Endothelial cell of umbilical vein (primary cell): ENCODE measurements at regions not wholly inside any gene's neighbourhood (a gene's known extent, or its start where the extent isn't known, plus 50 kb on each side); places are given as distances from the start of the nearest gene placed in this dataset.
A peak's percentile ranks its signal among the peaks of the same experiment; 100 is the strongest.

Source experiments
- BruUV-seq: library from RNA; stranded (reverse); fragments of 400-500 nt; replicated peaks from 2 replicates; lab custom pipeline; 2021; lab: Mats Ljungman, UMichigan
- CTCF ChIA-PET: fragments of 300-600, 350-600 bp; sonication (Branson Sonifier 250); formaldehyde crosslinking; loops from one replicate; lab custom pipeline; 2021; ENCODE audit warnings: antibody characterized with exemption, inconsistent platforms; lab: Charles Lee
- POLR2A ChIA-PET: fragments of 300-600, 350-600 bp; sonication (Branson Sonifier 250); formaldehyde crosslinking; loops from one replicate; lab custom pipeline; 2021; ENCODE audit warnings: antibody characterized with exemption, inconsistent platforms; lab: Charles Lee
- DNase-seq: peaks from one replicate; pipeline ENCODE4 v3.0.0-alpha.2; 2011; ENCODE audit warnings: low read depth, low spot score
- FAIRE-seq: peaks from 2 replicates; lab custom pipeline; 2011; peaks lifted over from hg19 to GRCh38; lab: Jason Lieb, UNC
- H2AFZ ChIP-seq: 2 replicates; pipeline ENCODE4 v1.6.0; 2012; ENCODE audit warnings: low read depth, low read length, control low read depth, inconsistent platforms
- H3K27ac ChIP-seq: 2 replicates; pipeline ENCODE4 v1.5.1; 2011; ENCODE audit warnings: low read depth, mild to moderate bottlenecking, control low read depth, low read length, moderate library complexity; ENCODE audit not compliant: insufficient read depth
- H3K27me3 ChIP-seq, 2 experiments: 2 replicates each; pipeline versions ENCODE4 v1.6.0 to v1.6.1; 2011; ENCODE audit warnings: low read length in 2 of 2, mixed read lengths in 1 of 2; ENCODE audit not compliant: control insufficient read depth in 2 of 2, insufficient read depth in 2 of 2
- H3K36me3 ChIP-seq, 2 experiments: 2 replicates in 1 of 2; 3 replicates in 1 of 2; pipeline ENCODE4 v1.5.1; 2011; ENCODE audit warnings: low read length in 2 of 2, mild to moderate bottlenecking in 1 of 2, moderate library complexity in 1 of 2; ENCODE audit not compliant: control insufficient read depth in 2 of 2, insufficient read depth in 2 of 2; ENCODE audit errors: extremely low read depth in 1 of 2
- H3K4me1 ChIP-seq: 3 replicates; pipeline ENCODE4 v1.5.1; 2011; ENCODE audit warnings: mild to moderate bottlenecking, low read length; ENCODE audit not compliant: control insufficient read depth, insufficient read depth; ENCODE audit errors: extremely low read depth
- H3K4me2 ChIP-seq: 2 replicates; pipeline ENCODE4 v1.6.1; 2011; ENCODE audit warnings: low read length, control low read depth, mixed read lengths; ENCODE audit not compliant: insufficient read depth
- H3K4me3 ChIP-seq, 3 experiments: fragments of 200-600 bp in 1 of 3; sonication (generic), shearing (Covaris generic) in 1 of 3; replicated peaks in 1 of 3; 2 replicates each; pipeline ENCODE4 v1.5.1; 2011 to 2016; ENCODE audit warnings: control low read depth in 3 of 3, low read length in 3 of 3, mild to moderate bottlenecking in 2 of 3, inconsistent platforms in 1 of 3, low read depth in 1 of 3, moderate library complexity in 1 of 3; ENCODE audit not compliant: insufficient read depth in 1 of 3
- H3K79me2 ChIP-seq: 2 replicates; pipeline ENCODE4 v1.6.0; 2012; ENCODE audit warnings: low read length, inconsistent platforms; ENCODE audit not compliant: control insufficient read depth, insufficient read depth
- H3K9ac ChIP-seq: replicated peaks from 2 replicates; pipeline ENCODE3; 2011; ENCODE audit warnings: low read length, control low read depth; ENCODE audit not compliant: insufficient read depth; ENCODE audit errors: extremely low read depth
- H3K9me1 ChIP-seq: replicated peaks from 3 replicates; pipeline ENCODE4 v1.6.0; 2011; ENCODE audit warnings: mild to moderate bottlenecking, low read length; ENCODE audit not compliant: control insufficient read depth, insufficient read depth; ENCODE audit errors: extremely low read depth
- H3K9me3 ChIP-seq: replicated peaks from 2 replicates; pipeline ENCODE4 v1.5.1; 2012; ENCODE audit warnings: low read length, inconsistent platforms; ENCODE audit not compliant: control insufficient read depth, insufficient read depth
- H4K20me1 ChIP-seq: replicated peaks from 2 replicates; pipeline ENCODE3; 2011; ENCODE audit warnings: mild to moderate bottlenecking, low read length; ENCODE audit not compliant: control insufficient read depth, insufficient read depth; ENCODE audit errors: extremely low read depth
- EZH2 ChIP-seq: IDR thresholded peaks from 2 replicates; pipeline ENCODE4 v1.6.1; 2012; ENCODE audit warnings: borderline replicate concordance, low read depth, mild to moderate bottlenecking, moderate library complexity, low read length, inconsistent platforms; ENCODE audit not compliant: severe bottlenecking
- FOS ChIP-seq: IDR thresholded peaks from 2 replicates; pipeline ENCODE4 v1.6.1; 2011; ENCODE audit warnings: mild to moderate bottlenecking, low read length, moderate library complexity, borderline replicate concordance; ENCODE audit not compliant: insufficient read depth
- GATA2 ChIP-seq: IDR thresholded peaks from 2 replicates; pipeline ENCODE4 v1.7.0; 2011; ENCODE audit warnings: low read depth, mild to moderate bottlenecking, moderate library complexity, mixed read lengths, low read length; ENCODE audit not compliant: insufficient read length, insufficient read depth
- JUN ChIP-seq: IDR thresholded peaks from 2 replicates; pipeline ENCODE4 v1.6.1; 2011; ENCODE audit warnings: borderline replicate concordance, low read depth; ENCODE audit not compliant: insufficient read length, insufficient read depth
- MAX ChIP-seq: IDR thresholded peaks from 2 replicates; pipeline ENCODE4 v1.6.1; 2011; ENCODE audit not compliant: insufficient read depth, insufficient read length
- MYC ChIP-seq: IDR thresholded peaks from one replicate; pipeline ENCODE4 v1.6.1; 2011; ENCODE audit warnings: mild to moderate bottlenecking, low read depth, low read length
- POLR2A ChIP-seq: IDR thresholded peaks from 2 replicates; pipeline ENCODE4 v1.6.1; 2012; ENCODE audit warnings: low read depth, mild to moderate bottlenecking, control low read depth, low read length
- POLR2AphosphoS5 ChIP-seq: IDR thresholded peaks from 2 replicates; pipeline ENCODE4 v1.6.1; 2012; ENCODE audit warnings: low read depth, mild to moderate bottlenecking, control low read depth, low read length, moderate library complexity; ENCODE audit not compliant: insufficient read depth
- dilution Hi-C: fragments of 300-500 bp; cut with MboI; formaldehyde crosslinking; loops from one replicate; pipeline ENCODE4 v1.15.0; 2019; ENCODE audit warnings: low sequenced_read_pairs; ENCODE audit not compliant: extremely low pct_ligation_motif_present
- intact Hi-C: fragments of 100-400 bp; cut with micrococcal nuclease; formaldehyde crosslinking; loops from one replicate; pipeline ENCODE4 v1.10.0; 2022
- TF ChIP-seq, protein P1 (sequence below), 2 donors: IDR thresholded peaks; 1 replicate in 1 of 2; 2 replicates in 1 of 2; pipeline ENCODE4 v1.5.1; 2011; ENCODE audit warnings: low read length in 2 of 2, mild to moderate bottlenecking in 2 of 2, moderate library complexity in 2 of 2, control low read depth in 1 of 2, inconsistent platforms in 1 of 2, low read depth in 1 of 2; ENCODE audit not compliant: insufficient read depth in 1 of 2; ENCODE audit errors: extremely low read depth in 1 of 2

DNA sequence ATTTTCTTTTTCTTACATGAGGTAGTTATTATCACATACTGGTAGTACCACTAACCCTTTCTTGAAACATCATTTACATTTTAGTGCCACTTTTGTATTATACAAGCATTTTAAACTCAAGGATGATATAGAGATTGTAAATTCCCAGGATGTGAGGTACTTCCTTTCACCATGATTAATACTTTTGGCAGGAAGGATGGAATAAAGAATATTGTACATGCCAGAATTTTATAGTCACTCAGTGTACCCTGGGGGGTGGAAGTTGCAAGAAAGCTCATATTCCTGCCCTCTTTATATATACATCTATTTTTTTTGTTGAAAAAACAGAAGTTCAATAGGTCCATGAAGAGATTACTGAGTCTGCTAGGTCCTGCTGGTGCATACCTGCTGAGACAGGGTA lies 141.0 kb upstream of the PLSCR5 start:
- CTCF ChIA-PET = interaction anchor here (0.7 to 3.9 kb wide), 6 partner anchors 36 to 445 kb away, joined by 3 to 37 read pairs (median 4); no protein-coding TSS in a partner anchor
- peak; percentile 68 for FAIRE-seq
- Histone ChIP-seq H3K79me2 (no peaks in the 10 kb centered on the region), H4K20me1 (no peaks in the 10 kb centered on the region), H3K4me1 (peaks cover 28% of the 10 kb centered on the region), H2AFZ (no peak overlapping the region), H3K9me1 (no peaks in the 10 kb centered on the region), H3K4me2 (peak overlapping the region; percentile 76), H3K9ac (peak overlapping the region; percentile 22), H3K9me3 (no peaks in the 10 kb centered on the region), H3K27me3 (no peaks in the 10 kb centered on the region), H3K36me3 (no peaks in the 10 kb centered on the region), H3K4me3 (no peak overlapping the region), H3K27ac (peak overlapping the region; percentile 76)
- no TSS peak for BruUV-seq
- dilution Hi-C loops (no loop called here), intact Hi-C loops (loop anchor here (1.0 to 5.0 kb wide), 4 partner anchors 105 to 666 kb away; no protein-coding TSS in a partner anchor)
- TF ChIP-seq JUN (peak; percentile 95), POLR2A (no peak), GATA2 (peak; percentile 58), FOS (peak; percentile 78), POLR2AphosphoS5 (peak; percentile 50), EZH2 (no peak)
- peak; percentile 68 for DNase-seq
- POLR2A ChIA-PET = no interaction called here

- Histone ChIP-seq H3K9me1 (no peaks in the 10 kb centered on the region), H3K27ac (no peak overlapping the region), H3K36me3 (no peaks in the 10 kb centered on the region), H3K79me2 (no peaks in the 10 kb centered on the region), H3K9ac (no peak overlapping the region), H3K9me3 (no peaks in the 10 kb centered on the region), H4K20me1 (no peaks in the 10 kb centered on the region), H3K4me3 (no peak overlapping the region), H3K27me3 (no peaks in the 10 kb centered on the region), H2AFZ (peak overlapping the region; percentile 49), H3K4me1 (no peaks in the 10 kb centered on the region), H3K4me2 (no peak overlapping the region)
- dilution Hi-C loops = no loop called here
- TF ChIP-seq POLR2AphosphoS5 (no peak), GATA2 (no peak), EZH2 (no peak), JUN (no peak), MAX (no peak), POLR2A (no peak), FOS (no peak), MYC (no peak)
- TF ChIP-seq, protein P1, sequence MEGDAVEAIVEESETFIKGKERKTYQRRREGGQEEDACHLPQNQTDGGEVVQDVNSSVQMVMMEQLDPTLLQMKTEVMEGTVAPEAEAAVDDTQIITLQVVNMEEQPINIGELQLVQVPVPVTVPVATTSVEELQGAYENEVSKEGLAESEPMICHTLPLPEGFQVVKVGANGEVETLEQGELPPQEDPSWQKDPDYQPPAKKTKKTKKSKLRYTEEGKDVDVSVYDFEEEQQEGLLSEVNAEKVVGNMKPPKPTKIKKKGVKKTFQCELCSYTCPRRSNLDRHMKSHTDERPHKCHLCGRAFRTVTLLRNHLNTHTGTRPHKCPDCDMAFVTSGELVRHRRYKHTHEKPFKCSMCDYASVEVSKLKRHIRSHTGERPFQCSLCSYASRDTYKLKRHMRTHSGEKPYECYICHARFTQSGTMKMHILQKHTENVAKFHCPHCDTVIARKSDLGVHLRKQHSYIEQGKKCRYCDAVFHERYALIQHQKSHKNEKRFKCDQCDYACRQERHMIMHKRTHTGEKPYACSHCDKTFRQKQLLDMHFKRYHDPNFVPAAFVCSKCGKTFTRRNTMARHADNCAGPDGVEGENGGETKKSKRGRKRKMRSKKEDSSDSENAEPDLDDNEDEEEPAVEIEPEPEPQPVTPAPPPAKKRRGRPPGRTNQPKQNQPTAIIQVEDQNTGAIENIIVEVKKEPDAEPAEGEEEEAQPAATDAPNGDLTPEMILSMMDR (IDR thresholded peaks at IDR 0.05; ENCODE audit: extremely low read depth in 1 of 2, insufficient read depth in 1 of 2, low read depth in 1 of 2, low read length in 2 of 2) = no peak
- POLR2A ChIA-PET = no interaction called here
- DNase-seq (no peak), FAIRE-seq (no peak)
- CTCF ChIA-PET = interaction anchor here (0.7 to 1.6 kb wide), 5 partner anchors 8 to 878 kb away, joined by 3 read pairs; no protein-coding TSS in a partner anchor
- BruUV-seq = no TSS peak
- intact Hi-C loops = no loop called here
Observed at GRCh38 chr3:146739203-146739671, 134.1 kb upstream of the PLSCR5 start.
